HG03045 (cell line): ENCODE measurements at regions not wholly inside any gene's neighbourhood (a gene's known extent, or its start where the extent isn't known, plus 50 kb on each side); places are given as distances from the start of the nearest gene placed in this dataset.

Source experiments
- ATAC-seq: cut with Tn5 transposase; IDR thresholded peaks from one replicate; pipeline ENCODE4 v1.9.1; 2021; ENCODE audit warnings: mild to moderate bottlenecking, moderate library complexity; ENCODE audit not compliant: unreplicated experiment

- ATAC-seq, result no peak
These were observed 566.2 kb downstream of the BNC2 start for GRCh38 chr9:16304301-16304700.

GRCh38 chr9:16306586-16306985 is 563.9 kb downstream of the BNC2 start:
- no peak for ATAC-seq

GRCh38 chr9:16307626-16308195 is 562.8 kb downstream of the BNC2 start:
- ATAC-seq, result no peak

GRCh38 chr9:16308645-16309044 is 561.8 kb downstream of the BNC2 start:
- ATAC-seq, result no peak

- ATAC-seq, result no peak
These were observed 561.4 kb downstream of the BNC2 start for GRCh38 chr9:16309082-16309468.

- no peak for ATAC-seq
These were observed 560.8 kb downstream of the BNC2 start for GRCh38 chr9:16309469-16310271.

GRCh38 chr9:16310278-16311110 is 560.0 kb downstream of the BNC2 start:
- ATAC-seq, result no peak

GRCh38 chr9:16312116-16312515 is 558.4 kb downstream of the BNC2 start:
- ATAC-seq, result no peak

GRCh38 chr9:16312962-16313546 is 557.4 kb downstream of the BNC2 start:
- no peak for ATAC-seq

GRCh38 chr9:16314476-16314875 is 556.0 kb downstream of the BNC2 start:
- ATAC-seq, result no peak

GRCh38 chr9:16315720-16316119 is 554.8 kb downstream of the BNC2 start:
- no peak for ATAC-seq

- no peak for ATAC-seq
These were observed 554.0 kb downstream of the BNC2 start for GRCh38 chr9:16316456-16316855.

GRCh38 chr9:16316911-16317817 is 553.3 kb downstream of the BNC2 start:
- ATAC-seq, result no peak

GRCh38 chr9:16318516-16319060 is 551.9 kb downstream of the BNC2 start:
- ATAC-seq, result no peak

GRCh38 chr9:16319646-16320045 is 550.8 kb downstream of the BNC2 start:
- ATAC-seq, result no peak

GRCh38 chr9:16320338-16320902 is 550.0 kb downstream of the BNC2 start:
- ATAC-seq, result no peak

- no peak for ATAC-seq
These were observed 548.9 kb downstream of the BNC2 start for GRCh38 chr9:16321461-16322119.

- no peak for ATAC-seq
These were observed 547.6 kb downstream of the BNC2 start for GRCh38 chr9:16322849-16323248.

GRCh38 chr9:16325966-16326365 is 544.5 kb downstream of the BNC2 start:
- ATAC-seq, result no peak
